ENCODE measurements at regions not wholly inside any gene's neighbourhood (a gene's known extent, or its start where the extent isn't known, plus 50 kb on each side); places are given as distances from the start of the nearest gene placed in this dataset.

GRCh38 chr5:15079566-15079965 lies 208.0 kb upstream of the ANKH start:
- no peak for DNase-seq
- peaks cover 0 to 8% (median 0%) of the 10 kb centered on the region in 8 donors for H3K9me3 ChIP-seq
- H3K4me1 ChIP-seq = no peaks in the 10 kb centered on the region
- TF ChIP-seq POLR2A (IDR thresholded peaks at IDR 0.05) = no peak
- no peak for TF ChIP-seq POLR2AphosphoS5 (IDR thresholded peaks at IDR 0.05)
- TF ChIP-seq, protein P1, sequence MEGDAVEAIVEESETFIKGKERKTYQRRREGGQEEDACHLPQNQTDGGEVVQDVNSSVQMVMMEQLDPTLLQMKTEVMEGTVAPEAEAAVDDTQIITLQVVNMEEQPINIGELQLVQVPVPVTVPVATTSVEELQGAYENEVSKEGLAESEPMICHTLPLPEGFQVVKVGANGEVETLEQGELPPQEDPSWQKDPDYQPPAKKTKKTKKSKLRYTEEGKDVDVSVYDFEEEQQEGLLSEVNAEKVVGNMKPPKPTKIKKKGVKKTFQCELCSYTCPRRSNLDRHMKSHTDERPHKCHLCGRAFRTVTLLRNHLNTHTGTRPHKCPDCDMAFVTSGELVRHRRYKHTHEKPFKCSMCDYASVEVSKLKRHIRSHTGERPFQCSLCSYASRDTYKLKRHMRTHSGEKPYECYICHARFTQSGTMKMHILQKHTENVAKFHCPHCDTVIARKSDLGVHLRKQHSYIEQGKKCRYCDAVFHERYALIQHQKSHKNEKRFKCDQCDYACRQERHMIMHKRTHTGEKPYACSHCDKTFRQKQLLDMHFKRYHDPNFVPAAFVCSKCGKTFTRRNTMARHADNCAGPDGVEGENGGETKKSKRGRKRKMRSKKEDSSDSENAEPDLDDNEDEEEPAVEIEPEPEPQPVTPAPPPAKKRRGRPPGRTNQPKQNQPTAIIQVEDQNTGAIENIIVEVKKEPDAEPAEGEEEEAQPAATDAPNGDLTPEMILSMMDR (IDR thresholded peaks at IDR 0.05 in 8 of 11, conservative IDR thresholded peaks at IDR 0.05 in 3 of 11) = no peak
- H3K36me3 ChIP-seq = no peaks in the 10 kb centered on the region
- no peak overlapping the region for H3K4me3 ChIP-seq
- H3K27me3 ChIP-seq (replicated peaks in 1 of 7) = peaks cover 0 to 3% (median 0%) of the 10 kb centered on the region in 7 donors
- WGBS, 5 donors = 78 to 88% (median 85%) methylated on average over 3 of the region's 3 CpGs
- intact Hi-C loops (cut with DNase I; ENCODE audit: low total_unique reads) = no loop called here
- no peak overlapping the region for H3K27ac ChIP-seq

GRCh38 chr5:15074651-15075050 lies 203.1 kb upstream of the ANKH start:
- no peak for DNase-seq
- Histone ChIP-seq H3K36me3 (no peaks in the 10 kb centered on the region), H3K9me3 (no peaks in the 10 kb centered on the region), H3K4me1 (no peaks in the 10 kb centered on the region), H3K4me3 (no peak overlapping the region), H3K27me3 (replicated peaks in 1 of 7) (no peaks in the 10 kb centered on the region), H3K27ac (no peak overlapping the region)
- TF ChIP-seq POLR2AphosphoS5 (IDR thresholded peaks at IDR 0.05) (no peak), POLR2A (IDR thresholded peaks at IDR 0.05) (no peak)
- TF ChIP-seq, protein P1 (IDR thresholded peaks at IDR 0.05 in 8 of 11, conservative IDR thresholded peaks at IDR 0.05 in 3 of 11) = no peak
- intact Hi-C loops (cut with DNase I; ENCODE audit: low total_unique reads) = no loop called here

DNA sequence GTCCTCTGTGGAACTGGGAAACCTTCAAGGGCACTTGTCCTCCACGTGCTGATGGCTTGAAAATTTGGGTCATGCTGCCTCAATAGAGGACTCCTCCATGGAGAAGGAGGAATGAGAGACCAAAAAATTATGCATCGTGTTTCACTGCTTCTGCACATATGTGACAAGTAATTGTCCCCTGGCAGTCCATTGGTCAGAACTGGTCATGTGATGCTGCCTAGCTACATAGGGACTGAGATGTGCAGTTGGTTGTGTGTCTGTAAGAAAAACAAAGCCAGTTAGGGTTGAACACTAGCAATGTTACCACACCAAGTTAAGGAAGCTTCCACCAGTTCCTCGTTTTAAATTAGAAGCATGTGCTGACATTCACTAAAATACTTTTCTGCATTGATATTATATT lies 201.9 kb upstream of the ANKH start:
- no peak overlapping the region for H3K4me3 ChIP-seq
- WGBS, 5 donors = 59 to 89% (median 67%) methylated on average over 3 of the region's 3 CpGs
- H3K36me3 ChIP-seq = no peaks in the 10 kb centered on the region
- intact Hi-C loops (cut with DNase I; ENCODE audit: low total_unique reads) = no loop called here
- TF ChIP-seq POLR2AphosphoS5 (IDR thresholded peaks at IDR 0.05) (no peak), POLR2A (IDR thresholded peaks at IDR 0.05) (no peak)
- TF ChIP-seq, protein P1 (IDR thresholded peaks at IDR 0.05 in 8 of 11, conservative IDR thresholded peaks at IDR 0.05 in 3 of 11) = no peak
- no peaks in the 10 kb centered on the region for H3K27me3 ChIP-seq (replicated peaks in 1 of 7)
- H3K9me3 ChIP-seq = no peaks in the 10 kb centered on the region
- no peaks in the 10 kb centered on the region for H3K4me1 ChIP-seq
- no peak for DNase-seq
- H3K27ac ChIP-seq = no peak overlapping the region

- DNase-seq = no peak
- intact Hi-C loops (cut with DNase I; ENCODE audit: low total_unique reads) = no loop called here
- WGBS, 5 donors = 80 to 89% (median 84%) methylated on average over 6 of the region's 6 CpGs
Observed at GRCh38 chr5:15070907-15071306, 199.3 kb upstream of the ANKH start.

More at GRCh38 chr5:15070907-15071306, 199.3 kb upstream of the ANKH start:
- Histone ChIP-seq H3K36me3 (no peaks in the 10 kb centered on the region), H3K4me1 (no peaks in the 10 kb centered on the region), H3K9me3 (peaks cover 0 to 6% (median 0%) of the 10 kb centered on the region in 8 donors), H3K4me3 (no peak overlapping the region), H3K27ac (no peak overlapping the region), H3K27me3 (replicated peaks in 1 of 7) (no peaks in the 10 kb centered on the region)
- no peak for TF ChIP-seq POLR2A (IDR thresholded peaks at IDR 0.05)
- no peak for TF ChIP-seq POLR2AphosphoS5 (IDR thresholded peaks at IDR 0.05)
- TF ChIP-seq, protein P1 (IDR thresholded peaks at IDR 0.05 in 8 of 11, conservative IDR thresholded peaks at IDR 0.05 in 3 of 11) = no peak

Measured in spleen (tissue), 11 donors.